ENCODE measurements at regions not wholly inside any gene's neighbourhood (a gene's known extent, or its start where the extent isn't known, plus 50 kb on each side); places are given as distances from the start of the nearest gene placed in this dataset.

GRCh38 chr10:76684968-76685367, 952.6 kb downstream of the KCNMA1 start:
- H3K36me3 ChIP-seq, result no peaks in the 10 kb centered on the region
- DNase-seq (ENCODE audit: low spot score in 2 of 2), result no peak
- H3K27me3 ChIP-seq, result no peaks in the 10 kb centered on the region
- H3K4me1 ChIP-seq, result no peaks in the 10 kb centered on the region
- TF ChIP-seq POLR2AphosphoS5 (IDR thresholded peaks at IDR 0.05) (no peak), POLR2A (IDR thresholded peaks at IDR 0.05) (no peak), CTCF (IDR thresholded peaks at IDR 0.05) (no peak)
- no peaks in the 10 kb centered on the region for H3K9me3 ChIP-seq
- H3K4me3 ChIP-seq, result no peak overlapping the region
- intact Hi-C loops (cut with DNase I; ENCODE audit: low total_unique reads), result no loop called here
- H3K27ac ChIP-seq, result no peak overlapping the region

GRCh38 chr10:76681153-76681552, 956.5 kb downstream of the KCNMA1 start:
- no peak for TF ChIP-seq CTCF (IDR thresholded peaks at IDR 0.05)
- TF ChIP-seq POLR2AphosphoS5 (IDR thresholded peaks at IDR 0.05), result no peak
- TF ChIP-seq POLR2A (IDR thresholded peaks at IDR 0.05), result no peak
- Histone ChIP-seq H3K4me3 (no peak overlapping the region), H3K27ac (no peak overlapping the region), H3K9me3 (no peaks in the 10 kb centered on the region), H3K4me1 (no peaks in the 10 kb centered on the region), H3K36me3 (no peaks in the 10 kb centered on the region), H3K27me3 (no peaks in the 10 kb centered on the region)
- no peak for DNase-seq (ENCODE audit: low spot score in 2 of 2)
- intact Hi-C loops (cut with DNase I; ENCODE audit: low total_unique reads), result no loop called here

- H3K36me3 ChIP-seq, result no peaks in the 10 kb centered on the region
- intact Hi-C loops (cut with DNase I; ENCODE audit: low total_unique reads), result no loop called here
- H3K4me3 ChIP-seq, result no peak overlapping the region
- H3K9me3 ChIP-seq, result no peaks in the 10 kb centered on the region
- no peaks in the 10 kb centered on the region for H3K27me3 ChIP-seq
- no peaks in the 10 kb centered on the region for H3K4me1 ChIP-seq
- no peak for DNase-seq (ENCODE audit: low spot score in 2 of 2)
- H3K27ac ChIP-seq, result no peak overlapping the region
- TF ChIP-seq POLR2A (IDR thresholded peaks at IDR 0.05) (no peak), CTCF (IDR thresholded peaks at IDR 0.05) (no peak), POLR2AphosphoS5 (IDR thresholded peaks at IDR 0.05) (no peak)
These were observed 958.6 kb downstream of the KCNMA1 start for GRCh38 chr10:76679030-76679429.

GRCh38 chr10:76675951-76676587, 961.5 kb downstream of the KCNMA1 start:
- Histone ChIP-seq H3K4me3 (no peak overlapping the region), H3K27ac (peak overlapping the region; percentile 77 to 83), H3K9me3 (no peaks in the 10 kb centered on the region), H3K27me3 (no peaks in the 10 kb centered on the region), H3K4me1 (no peaks in the 10 kb centered on the region), H3K36me3 (no peaks in the 10 kb centered on the region)
- DNase-seq (ENCODE audit: low spot score in 2 of 2), result peak in 1 of 2 donors; percentile 77
- intact Hi-C loops (cut with DNase I; ENCODE audit: low total_unique reads), result no loop called here
- peak in 1 of 3 donors; percentile 58 for TF ChIP-seq POLR2AphosphoS5 (IDR thresholded peaks at IDR 0.05)
- TF ChIP-seq POLR2A (IDR thresholded peaks at IDR 0.05), result no peak
- TF ChIP-seq CTCF (IDR thresholded peaks at IDR 0.05), result peak in 1 of 3 donors; percentile 11

- H3K27ac ChIP-seq, result peak overlapping the region; percentile 77 to 83
- no peaks in the 10 kb centered on the region for H3K9me3 ChIP-seq
- H3K36me3 ChIP-seq, result no peaks in the 10 kb centered on the region
- H3K4me1 ChIP-seq, result no peaks in the 10 kb centered on the region
- DNase-seq (ENCODE audit: low spot score in 2 of 2), result no peak
- intact Hi-C loops (cut with DNase I; ENCODE audit: low total_unique reads), result no loop called here
- TF ChIP-seq POLR2AphosphoS5 (IDR thresholded peaks at IDR 0.05) (no peak), POLR2A (IDR thresholded peaks at IDR 0.05) (no peak), CTCF (IDR thresholded peaks at IDR 0.05) (no peak)
- H3K4me3 ChIP-seq, result no peak overlapping the region
- no peaks in the 10 kb centered on the region for H3K27me3 ChIP-seq
These were observed 962.1 kb downstream of the KCNMA1 start for GRCh38 chr10:76675561-76675950.
